Neural progenitor cell (in vitro differentiated cells): ENCODE measurements at regions not wholly inside any gene's neighbourhood (a gene's known extent, or its start where the extent isn't known, plus 50 kb on each side); places are given as distances from the start of the nearest gene placed in this dataset.

ENCODE experiments used
- DNase-seq: peaks from one replicate; pipeline ENCODE4 v3.0.0-alpha.2; 2016; ENCODE audit warnings: low spot score
- H2AFZ ChIP-seq: fragments of 200-600 bp; sonication (generic); replicated peaks from 2 replicates; pipeline ENCODE4 v1.6.1; 2016; ENCODE audit warnings: antibody characterized with exemption
- H3F3A ChIP-seq: fragments of 200-600 bp; sonication (generic); 2 replicates; pipeline ENCODE4 v1.6.1; 2016; ENCODE audit warnings: antibody characterized with exemption, low read depth
- H3K27ac ChIP-seq: fragments of 200-600 bp; sonication (generic); 2 replicates; pipeline ENCODE4 v1.5.1; 2016; ENCODE audit warnings: mild to moderate bottlenecking
- H3K27me3 ChIP-seq: fragments of 200-600 bp; sonication (generic); 2 replicates; pipeline ENCODE4 v1.6.1; 2016; ENCODE audit warnings: mild to moderate bottlenecking, moderate library complexity
- H3K36me3 ChIP-seq: fragments of 200-600 bp; sonication (generic); 2 replicates; pipeline ENCODE4 v1.5.1; 2016
- H3K4me1 ChIP-seq: fragments of 200-600 bp; sonication (generic); 2 replicates; pipeline ENCODE4 v1.6.1; 2016; ENCODE audit warnings: mixed run types
- H3K4me2 ChIP-seq: fragments of 200-600 bp; sonication (generic); 2 replicates; pipeline ENCODE4 v1.6.1; 2016
- H3K4me3 ChIP-seq: fragments of 200-600 bp; sonication (generic); 2 replicates; pipeline ENCODE4 v1.5.1; 2016
- H3K79me2 ChIP-seq: fragments of 200-600 bp; sonication (generic); 2 replicates; pipeline ENCODE4 v1.6.1; 2016; ENCODE audit warnings: low read depth
- H3K9ac ChIP-seq: fragments of 200-600 bp; sonication (generic); 2 replicates; pipeline ENCODE4 v1.6.1; 2016
- H3K9me3 ChIP-seq: fragments of 200-600 bp; sonication (generic); 2 replicates; pipeline ENCODE4 v1.5.1; 2016; ENCODE audit warnings: low read depth
- H4K20me1 ChIP-seq: fragments of 200-600 bp; sonication (generic); 2 replicates; pipeline ENCODE4 v1.6.1; 2016; ENCODE audit warnings: low read depth
- H3K27ac Mint-ChIP-seq: 3 replicates; pipeline ENCODE4 v1.8.0; 2021; ENCODE audit warnings: mixed read lengths
- H3K27me3 Mint-ChIP-seq: 2 replicates; pipeline ENCODE4 v1.8.0; 2022; ENCODE audit warnings: low read depth, mild to moderate bottlenecking, inconsistent platforms, moderate library complexity, mixed read lengths; ENCODE audit not compliant: insufficient read depth
- H3K36me3 Mint-ChIP-seq: 3 replicates; pipeline ENCODE4 v1.8.0; 2021; ENCODE audit warnings: mixed read lengths
- H3K4me1 Mint-ChIP-seq: 3 replicates; pipeline ENCODE4 v1.8.0; 2021; ENCODE audit warnings: mixed read lengths
- H3K4me3 Mint-ChIP-seq: 3 replicates; pipeline ENCODE4 v1.8.0; 2021; ENCODE audit warnings: mild to moderate bottlenecking, moderate library complexity, mixed read lengths
- H3K9me3 Mint-ChIP-seq: 3 replicates; pipeline ENCODE4 v1.8.0; 2020; ENCODE audit warnings: mixed read lengths
- CTCF ChIP-seq: fragments of 200-600 bp; sonication (generic); IDR thresholded peaks from 2 replicates; pipeline ENCODE4 v1.5.1; 2017; ENCODE audit warnings: antibody characterized with exemption, mild to moderate bottlenecking
- EZH2 ChIP-seq: fragments of 200-600 bp; sonication (generic); IDR thresholded peaks from 2 replicates; pipeline ENCODE4 v1.6.1; 2017; ENCODE audit warnings: antibody characterized with exemption, mild to moderate bottlenecking, moderate library complexity
- EZH2phosphoT487 ChIP-seq: fragments of 200-600 bp; sonication (generic); IDR thresholded peaks from 2 replicates; pipeline ENCODE4 v1.6.1; 2017; ENCODE audit warnings: antibody characterized with exemption

- Histone ChIP-seq H3K79me2 (no peaks in the 10 kb centered on the region), H3K36me3 (no peaks in the 10 kb centered on the region), H3K9ac (no peak overlapping the region), H3K27me3 (no peaks in the 10 kb centered on the region), H3F3A (no peaks in the 10 kb centered on the region), H3K9me3 (no peaks in the 10 kb centered on the region), H4K20me1 (no peaks in the 10 kb centered on the region), H3K4me3 (no peak overlapping the region), H2AFZ (no peak overlapping the region), H3K4me1 (no peaks in the 10 kb centered on the region), H3K27ac (no peak overlapping the region), H3K4me2 (no peak overlapping the region)
- TF ChIP-seq EZH2phosphoT487 (no peak), EZH2 (no peak), CTCF (no peak)
- Mint-ChIP-seq H3K9me3 (peaks cover 11% of the 10 kb centered on the region), H3K27ac (no peak overlapping the region), H3K4me1 (peaks cover 7% of the 10 kb centered on the region), H3K4me3 (no peak overlapping the region), H3K27me3 (peaks cover 5% of the 10 kb centered on the region), H3K36me3 (peaks cover 4% of the 10 kb centered on the region)
- no peak for DNase-seq
Observed at GRCh38 chr2:106709229-106709628, 176.7 kb downstream of the ST6GAL2 start.

- Histone ChIP-seq H3K27me3 (no peaks in the 10 kb centered on the region), H3F3A (no peaks in the 10 kb centered on the region), H2AFZ (no peak overlapping the region), H3K4me1 (no peaks in the 10 kb centered on the region), H3K27ac (no peak overlapping the region), H3K4me3 (no peak overlapping the region), H3K4me2 (no peak overlapping the region), H3K9ac (no peak overlapping the region), H3K36me3 (no peaks in the 10 kb centered on the region), H4K20me1 (no peaks in the 10 kb centered on the region), H3K79me2 (no peaks in the 10 kb centered on the region), H3K9me3 (no peaks in the 10 kb centered on the region)
- Mint-ChIP-seq H3K9me3 (peaks cover 25% of the 10 kb centered on the region), H3K4me3 (no peak overlapping the region), H3K27me3 (no peaks in the 10 kb centered on the region), H3K27ac (no peak overlapping the region), H3K4me1 (no peaks in the 10 kb centered on the region), H3K36me3 (peaks cover 1% of the 10 kb centered on the region)
- TF ChIP-seq CTCF (no peak), EZH2phosphoT487 (no peak), EZH2 (no peak)
- no peak for DNase-seq
Observed at GRCh38 chr2:106719222-106719621, 166.7 kb downstream of the ST6GAL2 start.

GRCh38 chr2:106720026-106720425 lies 165.9 kb downstream of the ST6GAL2 start:
- Histone ChIP-seq H3K9ac (no peak overlapping the region), H3K4me3 (no peak overlapping the region), H3K79me2 (no peaks in the 10 kb centered on the region), H2AFZ (no peak overlapping the region), H3K9me3 (no peaks in the 10 kb centered on the region), H3K27me3 (no peaks in the 10 kb centered on the region), H3F3A (no peaks in the 10 kb centered on the region), H3K4me2 (no peak overlapping the region), H3K4me1 (no peaks in the 10 kb centered on the region), H3K36me3 (no peaks in the 10 kb centered on the region), H4K20me1 (no peaks in the 10 kb centered on the region), H3K27ac (no peak overlapping the region)
- H3K9me3 Mint-ChIP-seq, result peaks cover 25% of the 10 kb centered on the region
- H3K4me3 Mint-ChIP-seq, result no peak overlapping the region
- no peaks in the 10 kb centered on the region for H3K4me1 Mint-ChIP-seq
- no peak for DNase-seq
- H3K36me3 Mint-ChIP-seq, result peaks cover 1% of the 10 kb centered on the region
- no peaks in the 10 kb centered on the region for H3K27me3 Mint-ChIP-seq
- H3K27ac Mint-ChIP-seq, result no peak overlapping the region
- TF ChIP-seq EZH2 (no peak), CTCF (no peak), EZH2phosphoT487 (no peak)
